DND-41 (cell line): ENCODE measurements at regions not wholly inside any gene's neighbourhood (a gene's known extent, or its start where the extent isn't known, plus 50 kb on each side); places are given as distances from the start of the nearest gene placed in this dataset.

Source experiments
- ATAC-seq: fragments of 200-7000 bp; cut with Tn5 transposase; 3 replicates; pipeline ENCODE4 v1.9.1; 2021; ENCODE audit warnings: low read depth; ENCODE audit not compliant: insufficient read depth
- DNase-seq: peaks from one replicate; pipeline ENCODE4 v3.0.0-alpha.2; 2020
- H2AFZ ChIP-seq: 2 replicates; pipeline ENCODE4 v1.6.0; 2012; ENCODE audit warnings: low read depth, low read length
- H3K27ac ChIP-seq: 2 replicates; pipeline ENCODE4 v1.5.1; 2012; ENCODE audit warnings: low read length, inconsistent platforms
- H3K27me3 ChIP-seq: fragments of 200-600 bp; sonication (generic); 2 replicates; pipeline ENCODE4 v1.6.0; 2012; ENCODE audit warnings: low read length, mild to moderate bottlenecking, inconsistent platforms; ENCODE audit not compliant: insufficient read depth, poor library complexity
- H3K36me3 ChIP-seq: 2 replicates; pipeline ENCODE4 v1.5.1; 2012; ENCODE audit warnings: low read length, inconsistent platforms; ENCODE audit not compliant: insufficient read depth
- H3K4me1 ChIP-seq: 2 replicates; pipeline ENCODE4 v1.5.1; 2012; ENCODE audit warnings: mild to moderate bottlenecking, low read length; ENCODE audit not compliant: insufficient read depth
- H3K4me2 ChIP-seq: 2 replicates; pipeline ENCODE4 v1.6.0; 2012; ENCODE audit warnings: mild to moderate bottlenecking, moderate library complexity, low read length, inconsistent platforms; ENCODE audit not compliant: insufficient read depth
- H3K4me3 ChIP-seq, 2 experiments: fragments of 200-600 bp in 1 of 2; shearing (Covaris generic) in 1 of 2; 2 replicates each; pipeline ENCODE4 v1.5.1; 2012 to 2016; ENCODE audit warnings: inconsistent platforms in 2 of 2, low read length in 2 of 2, mild to moderate bottlenecking in 2 of 2, low read depth in 1 of 2, moderate library complexity in 1 of 2
- H3K79me2 ChIP-seq: 2 replicates; pipeline ENCODE4 v1.6.0; 2012; ENCODE audit warnings: low read length, inconsistent platforms; ENCODE audit not compliant: insufficient read depth
- H3K9ac ChIP-seq: 2 replicates; pipeline ENCODE4 v1.6.0; 2012; ENCODE audit warnings: low read depth, mild to moderate bottlenecking, inconsistent platforms, low read length, moderate library complexity
- H3K9me3 ChIP-seq: 2 replicates; pipeline ENCODE4 v1.5.1; 2012; ENCODE audit warnings: low read length, moderate library complexity, mild to moderate bottlenecking, inconsistent platforms; ENCODE audit not compliant: insufficient read depth, severe bottlenecking
- H4K20me1 ChIP-seq: 2 replicates; pipeline ENCODE4 v1.6.0; 2012; ENCODE audit warnings: low read length; ENCODE audit not compliant: insufficient read depth
- EZH2 ChIP-seq: IDR thresholded peaks from 3 replicates; pipeline ENCODE4 v1.6.1; 2012; ENCODE audit warnings: borderline replicate concordance, low read depth, mild to moderate bottlenecking, moderate library complexity, low read length, inconsistent platforms; ENCODE audit not compliant: severe bottlenecking
- TF ChIP-seq, protein P1 (sequence below): IDR thresholded peaks from 2 replicates; pipeline ENCODE4 v1.5.1; 2012; ENCODE audit warnings: borderline replicate concordance, low read length, moderate library complexity, mild to moderate bottlenecking; ENCODE audit not compliant: poor library complexity, severe bottlenecking; ENCODE audit errors: extremely low read depth

DNA sequence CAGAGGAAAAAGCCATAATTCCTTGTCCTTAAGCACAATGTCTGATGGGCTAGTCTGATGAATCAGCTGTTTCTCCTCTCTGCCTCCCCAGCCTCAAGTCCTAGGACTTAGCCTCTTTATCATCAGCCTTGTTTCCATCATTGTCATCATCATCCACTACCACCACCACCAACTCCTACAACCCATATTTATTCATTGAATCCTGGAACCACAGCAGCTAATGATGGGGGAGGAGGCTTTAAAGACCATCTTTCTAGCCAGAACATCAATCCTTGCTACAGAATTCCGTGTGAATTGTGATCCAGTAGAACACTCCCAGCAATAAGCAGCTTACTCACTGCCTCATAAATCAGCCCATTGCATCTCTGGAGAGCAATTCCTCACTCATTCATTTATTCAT, 97.6 kb upstream of the TMEM132E start:
- peaks cover 6% of the 10 kb centered on the region for H3K27me3 ChIP-seq
- no peak overlapping the region for H3K27ac ChIP-seq
- no peak overlapping the region for H3K9ac ChIP-seq
- H3K9me3 ChIP-seq, result no peaks in the 10 kb centered on the region
- TF ChIP-seq EZH2, result no peak
- TF ChIP-seq, protein P1, sequence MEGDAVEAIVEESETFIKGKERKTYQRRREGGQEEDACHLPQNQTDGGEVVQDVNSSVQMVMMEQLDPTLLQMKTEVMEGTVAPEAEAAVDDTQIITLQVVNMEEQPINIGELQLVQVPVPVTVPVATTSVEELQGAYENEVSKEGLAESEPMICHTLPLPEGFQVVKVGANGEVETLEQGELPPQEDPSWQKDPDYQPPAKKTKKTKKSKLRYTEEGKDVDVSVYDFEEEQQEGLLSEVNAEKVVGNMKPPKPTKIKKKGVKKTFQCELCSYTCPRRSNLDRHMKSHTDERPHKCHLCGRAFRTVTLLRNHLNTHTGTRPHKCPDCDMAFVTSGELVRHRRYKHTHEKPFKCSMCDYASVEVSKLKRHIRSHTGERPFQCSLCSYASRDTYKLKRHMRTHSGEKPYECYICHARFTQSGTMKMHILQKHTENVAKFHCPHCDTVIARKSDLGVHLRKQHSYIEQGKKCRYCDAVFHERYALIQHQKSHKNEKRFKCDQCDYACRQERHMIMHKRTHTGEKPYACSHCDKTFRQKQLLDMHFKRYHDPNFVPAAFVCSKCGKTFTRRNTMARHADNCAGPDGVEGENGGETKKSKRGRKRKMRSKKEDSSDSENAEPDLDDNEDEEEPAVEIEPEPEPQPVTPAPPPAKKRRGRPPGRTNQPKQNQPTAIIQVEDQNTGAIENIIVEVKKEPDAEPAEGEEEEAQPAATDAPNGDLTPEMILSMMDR, result no peak
- H4K20me1 ChIP-seq, result no peaks in the 10 kb centered on the region
- H3K4me3 ChIP-seq, result no peak overlapping the region
- H3K4me1 ChIP-seq, result no peaks in the 10 kb centered on the region
- no peak for ATAC-seq
- no peak overlapping the region for H3K4me2 ChIP-seq
- no peaks in the 10 kb centered on the region for H3K36me3 ChIP-seq
- no peak for DNase-seq
- H3K79me2 ChIP-seq, result no peaks in the 10 kb centered on the region
- no peak overlapping the region for H2AFZ ChIP-seq

DNA sequence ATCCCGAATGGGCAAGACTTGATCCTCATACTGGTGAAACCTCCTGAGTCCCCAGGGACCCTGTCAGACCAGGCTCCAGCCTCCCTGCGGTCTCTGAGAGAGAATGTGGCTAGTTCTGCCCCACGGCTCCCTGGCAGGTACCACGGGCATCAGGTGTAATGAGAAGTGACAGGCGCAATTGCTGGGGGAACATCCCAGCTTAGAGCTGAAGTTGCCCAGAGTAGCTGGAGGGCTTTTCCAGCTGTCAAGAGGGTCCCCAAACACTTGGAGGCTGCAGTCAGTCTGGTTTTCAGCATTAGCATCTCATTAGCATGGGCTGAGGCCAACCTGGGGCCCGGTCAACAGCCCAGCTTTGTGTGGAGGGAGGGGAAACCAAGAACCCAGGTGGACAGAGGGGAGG, 100.0 kb upstream of the TMEM132E start:
- ATAC-seq (no peak), DNase-seq (no peak)
- Histone ChIP-seq H3K4me1 (no peaks in the 10 kb centered on the region), H3K9me3 (no peaks in the 10 kb centered on the region), H3K4me3 (no peak overlapping the region), H3K27ac (no peak overlapping the region), H3K27me3 (peaks cover 5% of the 10 kb centered on the region), H3K9ac (no peak overlapping the region), H2AFZ (no peak overlapping the region), H4K20me1 (no peaks in the 10 kb centered on the region), H3K4me2 (no peak overlapping the region), H3K79me2 (no peaks in the 10 kb centered on the region), H3K36me3 (no peaks in the 10 kb centered on the region)
- TF ChIP-seq EZH2, result no peak
- TF ChIP-seq, protein P1, result no peak

DNA sequence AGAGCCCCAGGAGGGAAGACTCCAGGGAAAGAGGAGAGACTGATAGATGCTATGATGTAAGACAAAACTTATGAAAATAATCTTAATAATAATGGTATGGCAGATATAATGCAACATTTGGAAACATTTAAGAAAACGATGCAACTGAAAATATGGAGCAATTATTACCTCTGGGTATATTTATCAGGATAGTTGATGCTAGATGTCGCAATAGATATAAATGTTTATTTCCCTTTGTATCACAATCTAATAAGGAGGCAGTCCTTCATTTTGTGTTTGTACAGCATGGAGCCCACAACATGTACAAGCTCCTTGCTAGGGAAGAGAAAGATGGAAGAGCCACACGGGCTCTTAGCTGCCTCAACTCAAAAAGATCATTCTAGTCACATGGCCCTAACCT, 101.1 kb upstream of the TMEM132E start:
- peaks cover 5% of the 10 kb centered on the region for H3K27me3 ChIP-seq
- no peaks in the 10 kb centered on the region for H3K79me2 ChIP-seq
- no peak overlapping the region for H3K4me2 ChIP-seq
- H3K9ac ChIP-seq, result no peak overlapping the region
- no peaks in the 10 kb centered on the region for H3K4me1 ChIP-seq
- no peak for TF ChIP-seq EZH2
- TF ChIP-seq, protein P1, result no peak
- no peak overlapping the region for H3K4me3 ChIP-seq
- no peak for DNase-seq
- no peaks in the 10 kb centered on the region for H3K9me3 ChIP-seq
- no peaks in the 10 kb centered on the region for H4K20me1 ChIP-seq
- no peak for ATAC-seq
- no peak overlapping the region for H2AFZ ChIP-seq
- no peaks in the 10 kb centered on the region for H3K36me3 ChIP-seq
- H3K27ac ChIP-seq, result no peak overlapping the region

DNA sequence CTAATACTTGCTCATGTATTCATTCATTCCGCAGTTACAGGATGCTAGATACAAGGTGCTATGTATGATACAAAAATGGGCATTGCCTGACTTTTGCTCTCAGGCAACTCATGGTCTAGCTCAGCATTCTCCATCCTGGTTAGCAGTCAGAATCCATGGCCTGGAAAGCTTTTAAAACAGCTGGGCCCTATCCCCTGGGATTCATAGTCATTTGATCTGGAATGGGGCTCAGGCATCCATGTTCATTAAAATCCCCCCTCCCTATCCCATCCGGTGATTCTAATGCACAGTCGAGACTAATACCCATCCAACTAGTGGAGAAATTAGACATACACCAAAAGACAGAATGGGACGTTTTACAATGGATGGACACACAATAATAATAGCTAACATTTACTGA, 104.1 kb upstream of the TMEM132E start:
- ATAC-seq (no peak), DNase-seq (no peak)
- Histone ChIP-seq H3K79me2 (no peaks in the 10 kb centered on the region), H3K4me1 (no peaks in the 10 kb centered on the region), H4K20me1 (no peaks in the 10 kb centered on the region), H3K27me3 (peaks cover 11% of the 10 kb centered on the region), H3K27ac (no peak overlapping the region), H3K9me3 (no peaks in the 10 kb centered on the region), H3K9ac (no peak overlapping the region), H3K4me2 (no peak overlapping the region), H2AFZ (no peak overlapping the region), H3K36me3 (no peaks in the 10 kb centered on the region), H3K4me3 (no peak overlapping the region)
- TF ChIP-seq EZH2, result no peak
- TF ChIP-seq, protein P1, result no peak
